ENCODE measurements at regions not wholly inside any gene's neighbourhood (a gene's known extent, or its start where the extent isn't known, plus 50 kb on each side); places are given as distances from the start of the nearest gene placed in this dataset.

GRCh38 chr4:13047591-13047990 lies 436.5 kb downstream of the RAB28 start:
- Histone ChIP-seq H3K4me3 (ENCODE audit: insufficient read depth, low read depth, low read length, poor library complexity, severe bottlenecking) (no peak overlapping the region), H3K27ac (ENCODE audit: insufficient read depth, low read length, poor library complexity, severe bottlenecking) (no peak overlapping the region), H3K9me3 (ENCODE audit: control insufficient read depth, low read length) (no peaks in the 10 kb centered on the region), H3K36me3 (ENCODE audit: control insufficient read depth, insufficient read depth, low read length) (no peaks in the 10 kb centered on the region), H3K27me3 (replicated peaks; ENCODE audit: control insufficient read depth, insufficient read depth, low read length, poor library complexity, severe bottlenecking) (no peaks in the 10 kb centered on the region), H3K4me1 (ENCODE audit: control insufficient read depth, insufficient read depth, low read length, poor library complexity, severe bottlenecking) (no peaks in the 10 kb centered on the region)
- no peak for DNase-seq

GRCh38 chr4:13036841-13037240 lies 447.3 kb downstream of the RAB28 start:
- no peak for DNase-seq
- no peaks in the 10 kb centered on the region for H3K36me3 ChIP-seq (ENCODE audit: control insufficient read depth, insufficient read depth, low read length)
- H3K4me3 ChIP-seq (ENCODE audit: insufficient read depth, low read depth, low read length, poor library complexity, severe bottlenecking) = no peak overlapping the region
- H3K27ac ChIP-seq (ENCODE audit: insufficient read depth, low read length, poor library complexity, severe bottlenecking) = no peak overlapping the region
- no peaks in the 10 kb centered on the region for H3K4me1 ChIP-seq (ENCODE audit: control insufficient read depth, insufficient read depth, low read length, poor library complexity, severe bottlenecking)
- H3K9me3 ChIP-seq (ENCODE audit: control insufficient read depth, low read length) = no peaks in the 10 kb centered on the region
- H3K27me3 ChIP-seq (replicated peaks; ENCODE audit: control insufficient read depth, insufficient read depth, low read length, poor library complexity, severe bottlenecking) = no peaks in the 10 kb centered on the region

- Histone ChIP-seq H3K4me3 (ENCODE audit: insufficient read depth, low read depth, low read length, poor library complexity, severe bottlenecking) (no peak overlapping the region), H3K9me3 (ENCODE audit: control insufficient read depth, low read length) (no peaks in the 10 kb centered on the region), H3K27me3 (replicated peaks; ENCODE audit: control insufficient read depth, insufficient read depth, low read length, poor library complexity, severe bottlenecking) (no peaks in the 10 kb centered on the region), H3K4me1 (ENCODE audit: control insufficient read depth, insufficient read depth, low read length, poor library complexity, severe bottlenecking) (no peaks in the 10 kb centered on the region), H3K36me3 (ENCODE audit: control insufficient read depth, insufficient read depth, low read length) (no peaks in the 10 kb centered on the region), H3K27ac (ENCODE audit: insufficient read depth, low read length, poor library complexity, severe bottlenecking) (no peak overlapping the region)
- DNase-seq = no peak
Observed at GRCh38 chr4:13032936-13033335, 451.2 kb downstream of the RAB28 start.

DNA sequence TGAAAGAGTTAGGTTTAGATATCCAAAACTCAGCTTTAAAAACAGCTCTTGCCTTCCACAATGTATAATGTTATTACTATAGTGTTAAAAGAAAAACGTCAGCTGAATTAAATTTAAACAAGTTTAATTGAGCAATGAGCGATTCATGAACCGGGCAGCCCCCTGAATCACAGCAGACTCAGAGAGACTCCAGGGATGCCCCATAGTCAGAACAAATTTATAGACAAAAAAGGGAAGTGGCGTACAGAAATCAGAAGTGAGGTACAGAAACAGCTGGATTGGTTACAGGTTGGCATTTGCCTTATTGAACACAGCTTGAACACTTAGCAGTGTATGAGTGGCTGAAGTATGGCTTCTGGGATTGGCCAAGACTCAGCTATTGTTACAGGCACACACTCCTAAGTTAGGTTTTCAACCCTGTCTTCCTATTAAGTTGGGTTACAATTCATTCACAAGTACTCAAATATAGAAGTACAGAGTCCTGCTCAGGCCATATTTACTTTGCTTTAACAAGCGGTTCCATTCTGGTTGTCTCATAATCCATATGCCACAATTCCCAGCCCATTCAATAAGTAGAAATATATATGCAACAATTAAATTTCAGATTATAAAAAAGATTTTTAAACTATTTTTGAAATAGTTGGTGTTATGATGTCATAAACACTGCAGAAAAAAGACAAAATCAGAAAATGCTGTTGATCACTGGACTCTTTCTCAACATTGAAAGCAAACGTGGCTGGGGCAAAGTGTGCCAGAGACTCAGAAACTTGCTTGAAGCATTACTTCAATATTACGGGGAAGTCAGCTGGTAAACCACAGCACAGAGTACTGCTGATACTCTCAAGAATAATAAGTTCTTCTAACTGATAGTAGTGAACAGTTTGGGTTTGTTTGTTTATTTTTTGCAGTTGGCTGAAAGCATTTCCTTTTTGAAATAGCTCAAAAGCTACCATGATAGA lies 459.7 kb downstream of the RAB28 start:
- no peaks in the 10 kb centered on the region for H3K36me3 ChIP-seq (ENCODE audit: control insufficient read depth, insufficient read depth, low read length)
- no peaks in the 10 kb centered on the region for H3K4me1 ChIP-seq (ENCODE audit: control insufficient read depth, insufficient read depth, low read length, poor library complexity, severe bottlenecking)
- DNase-seq = no peak
- no peak overlapping the region for H3K27ac ChIP-seq (ENCODE audit: insufficient read depth, low read length, poor library complexity, severe bottlenecking)
- no peaks in the 10 kb centered on the region for H3K27me3 ChIP-seq (replicated peaks; ENCODE audit: control insufficient read depth, insufficient read depth, low read length, poor library complexity, severe bottlenecking)
- H3K9me3 ChIP-seq (ENCODE audit: control insufficient read depth, low read length) = no peaks in the 10 kb centered on the region
- no peak overlapping the region for H3K4me3 ChIP-seq (ENCODE audit: insufficient read depth, low read depth, low read length, poor library complexity, severe bottlenecking)

DNA sequence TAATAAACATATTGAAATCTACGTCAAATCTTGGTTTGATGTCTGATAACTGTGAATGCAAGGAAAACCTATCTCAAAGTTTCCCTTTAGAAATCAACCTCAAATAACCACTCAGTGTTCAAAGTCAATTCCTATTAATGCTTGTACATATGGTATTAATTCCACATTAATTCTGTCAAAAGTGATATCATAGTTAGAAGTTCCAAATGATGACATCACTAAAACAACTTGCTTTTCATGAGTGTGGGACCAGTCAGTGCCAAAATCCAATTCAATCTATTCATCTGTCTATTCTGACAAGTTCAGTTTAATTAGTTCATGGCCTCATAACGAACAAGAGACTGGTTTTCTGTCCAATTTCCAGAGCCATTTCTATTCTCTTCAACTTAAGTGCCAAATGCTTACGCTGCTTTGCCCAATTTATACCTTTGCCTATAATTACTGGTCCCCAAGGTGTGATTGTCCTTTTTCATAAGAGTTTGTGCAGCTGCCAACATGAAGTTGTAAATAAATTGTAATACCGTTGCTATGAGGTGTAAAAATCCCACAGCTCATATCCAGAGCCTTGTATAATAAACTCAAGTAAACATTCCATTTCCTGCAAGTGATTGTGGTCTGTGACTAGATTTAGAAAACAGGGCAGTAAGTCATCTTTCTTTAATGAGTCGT lies 476.2 kb downstream of the RAB28 start:
- no peaks in the 10 kb centered on the region for H3K27me3 ChIP-seq (replicated peaks; ENCODE audit: control insufficient read depth, insufficient read depth, low read length, poor library complexity, severe bottlenecking)
- H3K4me1 ChIP-seq (ENCODE audit: control insufficient read depth, insufficient read depth, low read length, poor library complexity, severe bottlenecking) = no peaks in the 10 kb centered on the region
- no peak overlapping the region for H3K4me3 ChIP-seq (ENCODE audit: insufficient read depth, low read depth, low read length, poor library complexity, severe bottlenecking)
- no peak overlapping the region for H3K27ac ChIP-seq (ENCODE audit: insufficient read depth, low read length, poor library complexity, severe bottlenecking)
- no peaks in the 10 kb centered on the region for H3K36me3 ChIP-seq (ENCODE audit: control insufficient read depth, insufficient read depth, low read length)
- no peaks in the 10 kb centered on the region for H3K9me3 ChIP-seq (ENCODE audit: control insufficient read depth, low read length)
- DNase-seq = no peak

GRCh38 chr4:12993923-12994322 lies 490.2 kb downstream of the RAB28 start:
- Histone ChIP-seq H3K9me3 (ENCODE audit: control insufficient read depth, low read length) (peaks cover 8% of the 10 kb centered on the region), H3K27ac (ENCODE audit: insufficient read depth, low read length, poor library complexity, severe bottlenecking) (no peak overlapping the region), H3K4me3 (ENCODE audit: insufficient read depth, low read depth, low read length, poor library complexity, severe bottlenecking) (no peak overlapping the region), H3K27me3 (replicated peaks; ENCODE audit: control insufficient read depth, insufficient read depth, low read length, poor library complexity, severe bottlenecking) (no peaks in the 10 kb centered on the region), H3K36me3 (ENCODE audit: control insufficient read depth, insufficient read depth, low read length) (no peaks in the 10 kb centered on the region), H3K4me1 (ENCODE audit: control insufficient read depth, insufficient read depth, low read length, poor library complexity, severe bottlenecking) (no peaks in the 10 kb centered on the region)
- DNase-seq = no peak

- Histone ChIP-seq H3K4me1 (ENCODE audit: control insufficient read depth, insufficient read depth, low read length, poor library complexity, severe bottlenecking) (no peaks in the 10 kb centered on the region), H3K27me3 (replicated peaks; ENCODE audit: control insufficient read depth, insufficient read depth, low read length, poor library complexity, severe bottlenecking) (no peaks in the 10 kb centered on the region), H3K36me3 (ENCODE audit: control insufficient read depth, insufficient read depth, low read length) (no peaks in the 10 kb centered on the region), H3K4me3 (ENCODE audit: insufficient read depth, low read depth, low read length, poor library complexity, severe bottlenecking) (no peak overlapping the region), H3K27ac (ENCODE audit: insufficient read depth, low read length, poor library complexity, severe bottlenecking) (no peak overlapping the region), H3K9me3 (ENCODE audit: control insufficient read depth, low read length) (no peaks in the 10 kb centered on the region)
- DNase-seq = no peak
Observed at GRCh38 chr4:12987284-12987683, 496.9 kb downstream of the RAB28 start.

GRCh38 chr4:12979797-12980196 lies 504.3 kb downstream of the RAB28 start:
- DNase-seq = no peak
- H3K27me3 ChIP-seq (replicated peaks; ENCODE audit: control insufficient read depth, insufficient read depth, low read length, poor library complexity, severe bottlenecking) = no peaks in the 10 kb centered on the region
- H3K4me1 ChIP-seq (ENCODE audit: control insufficient read depth, insufficient read depth, low read length, poor library complexity, severe bottlenecking) = no peaks in the 10 kb centered on the region
- no peaks in the 10 kb centered on the region for H3K36me3 ChIP-seq (ENCODE audit: control insufficient read depth, insufficient read depth, low read length)
- no peak overlapping the region for H3K4me3 ChIP-seq (ENCODE audit: insufficient read depth, low read depth, low read length, poor library complexity, severe bottlenecking)
- H3K27ac ChIP-seq (ENCODE audit: insufficient read depth, low read length, poor library complexity, severe bottlenecking) = no peak overlapping the region
- H3K9me3 ChIP-seq (ENCODE audit: control insufficient read depth, low read length) = no peaks in the 10 kb centered on the region

- DNase-seq = no peak
- Histone ChIP-seq H3K27ac (ENCODE audit: insufficient read depth, low read length, poor library complexity, severe bottlenecking) (no peak overlapping the region), H3K4me3 (ENCODE audit: insufficient read depth, low read depth, low read length, poor library complexity, severe bottlenecking) (no peak overlapping the region), H3K27me3 (replicated peaks; ENCODE audit: control insufficient read depth, insufficient read depth, low read length, poor library complexity, severe bottlenecking) (no peaks in the 10 kb centered on the region), H3K4me1 (ENCODE audit: control insufficient read depth, insufficient read depth, low read length, poor library complexity, severe bottlenecking) (no peaks in the 10 kb centered on the region), H3K9me3 (ENCODE audit: control insufficient read depth, low read length) (no peaks in the 10 kb centered on the region), H3K36me3 (ENCODE audit: control insufficient read depth, insufficient read depth, low read length) (no peaks in the 10 kb centered on the region)
Observed at GRCh38 chr4:12978310-12978709, 505.8 kb downstream of the RAB28 start.

DNA sequence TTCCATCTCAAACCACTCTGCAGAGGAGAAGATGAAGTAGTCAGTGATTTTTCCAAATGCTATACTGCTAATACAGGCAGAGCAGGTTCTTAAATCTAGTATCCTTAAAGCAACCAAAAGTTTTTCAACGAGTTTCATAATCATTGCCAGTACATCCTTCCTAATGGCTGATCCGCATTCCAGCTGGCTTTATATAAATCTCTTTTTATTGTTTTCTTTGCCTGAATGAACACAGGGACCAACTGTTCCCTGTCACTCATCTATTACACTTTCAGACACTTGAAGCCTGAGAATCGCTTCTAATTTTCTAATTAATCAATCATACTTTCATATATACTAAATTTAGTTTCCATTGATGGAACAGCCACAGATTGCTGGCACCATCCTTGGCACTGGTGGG lies 508.6 kb downstream of the RAB28 start:
- no peaks in the 10 kb centered on the region for H3K9me3 ChIP-seq (ENCODE audit: control insufficient read depth, low read length)
- H3K27me3 ChIP-seq (replicated peaks; ENCODE audit: control insufficient read depth, insufficient read depth, low read length, poor library complexity, severe bottlenecking) = no peaks in the 10 kb centered on the region
- H3K4me3 ChIP-seq (ENCODE audit: insufficient read depth, low read depth, low read length, poor library complexity, severe bottlenecking) = no peak overlapping the region
- no peaks in the 10 kb centered on the region for H3K4me1 ChIP-seq (ENCODE audit: control insufficient read depth, insufficient read depth, low read length, poor library complexity, severe bottlenecking)
- no peaks in the 10 kb centered on the region for H3K36me3 ChIP-seq (ENCODE audit: control insufficient read depth, insufficient read depth, low read length)
- no peak overlapping the region for H3K27ac ChIP-seq (ENCODE audit: insufficient read depth, low read length, poor library complexity, severe bottlenecking)
- no peak for DNase-seq

All from effector memory CD4-positive, alpha-beta T cell (primary cell).